Activated CD4-positive, alpha-beta T cell treated with anti-CD3 and anti-CD28 coated beads, Interleukin-2, amount 10 ng/mL, durations not matched to agents 7 days and 5 days (primary cell): ENCODE measurements at regions not wholly inside any gene's neighbourhood (a gene's known extent, or its start where the extent isn't known, plus 50 kb on each side); places are given as distances from the start of the nearest gene placed in this dataset.

ENCODE experiments used
- CTCF ChIA-PET: fragments of 350-600 bp; sonication (Branson Sonifier 250); formaldehyde crosslinking; loops from one replicate; lab custom pipeline; 2021; ENCODE audit warnings: antibody characterized with exemption; lab: Charles Lee
- POLR2A ChIA-PET: fragments of 350-600 bp; sonication (Branson Sonifier 250); formaldehyde crosslinking; loops from one replicate; lab custom pipeline; 2021; ENCODE audit warnings: antibody characterized with exemption; lab: Charles Lee
- DNase-seq: peaks from one replicate; pipeline ENCODE4 v3.0.0-alpha.2; 2020
- H3K27ac Mint-ChIP-seq: one replicate; pipeline ENCODE4 v1.8.0; 2021; ENCODE audit warnings: mild to moderate bottlenecking, moderate library complexity, mixed read lengths
- H3K27me3 Mint-ChIP-seq: one replicate; pipeline ENCODE4 v1.8.0; 2021; ENCODE audit warnings: mixed read lengths
- H3K36me3 Mint-ChIP-seq: one replicate; pipeline ENCODE4 v1.8.0; 2021; ENCODE audit warnings: low read depth, mixed read lengths
- H3K4me1 Mint-ChIP-seq: one replicate; pipeline ENCODE4 v1.8.0; 2021; ENCODE audit warnings: mixed read lengths
- H3K4me3 Mint-ChIP-seq: one replicate; pipeline ENCODE4 v1.8.0; 2021; ENCODE audit warnings: mild to moderate bottlenecking, moderate library complexity, mixed read lengths
- H3K9me3 Mint-ChIP-seq: one replicate; pipeline ENCODE4 v1.8.0; 2021; ENCODE audit warnings: mixed read lengths

- H3K4me3 Mint-ChIP-seq = no peak overlapping the region
- CTCF ChIA-PET = no interaction called here
- POLR2A ChIA-PET = no interaction called here
- no peaks in the 10 kb centered on the region for H3K36me3 Mint-ChIP-seq
- H3K27me3 Mint-ChIP-seq = no peaks in the 10 kb centered on the region
- no peak overlapping the region for H3K27ac Mint-ChIP-seq
- DNase-seq = no peak
- no peaks in the 10 kb centered on the region for H3K9me3 Mint-ChIP-seq
- H3K4me1 Mint-ChIP-seq = no peaks in the 10 kb centered on the region
Observed at GRCh38 chr3:180199417-180199995, 162.8 kb upstream of the PEX5L start.

DNA sequence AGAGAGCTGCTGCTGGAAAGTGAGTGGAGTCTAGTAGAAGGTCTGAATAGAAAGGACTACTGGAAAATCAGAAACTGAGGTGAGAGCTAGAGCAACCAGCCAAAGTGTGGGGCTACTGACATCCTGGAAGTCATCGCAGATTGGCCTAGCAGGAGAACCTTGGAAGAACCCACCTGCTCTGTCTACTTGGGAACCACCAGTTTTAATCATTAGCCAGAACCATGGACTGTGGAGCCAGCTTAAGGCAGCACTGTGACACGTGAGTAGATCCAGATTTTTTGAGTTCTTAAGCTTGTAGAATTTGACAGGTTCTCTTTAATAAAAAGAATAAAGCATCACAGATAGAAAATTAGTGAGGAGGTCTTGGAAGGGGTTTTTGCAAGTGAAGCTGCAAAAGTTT is 179.1 kb upstream of the PEX5L start:
- no peaks in the 10 kb centered on the region for H3K4me1 Mint-ChIP-seq
- ChIA-PET POLR2A (no interaction called here), CTCF (interaction anchor here (0.5 kb wide), 1 partner anchor 803 kb away, joined by 3 read pairs; no protein-coding TSS in a partner anchor)
- H3K9me3 Mint-ChIP-seq = peaks cover 10% of the 10 kb centered on the region
- H3K4me3 Mint-ChIP-seq = no peak overlapping the region
- no peaks in the 10 kb centered on the region for H3K27me3 Mint-ChIP-seq
- H3K36me3 Mint-ChIP-seq = no peaks in the 10 kb centered on the region
- no peak overlapping the region for H3K27ac Mint-ChIP-seq
- DNase-seq = no peak

- Mint-ChIP-seq H3K27me3 (no peaks in the 10 kb centered on the region), H3K4me1 (no peaks in the 10 kb centered on the region), H3K9me3 (peaks cover 14% of the 10 kb centered on the region), H3K4me3 (no peak overlapping the region), H3K27ac (no peak overlapping the region), H3K36me3 (no peaks in the 10 kb centered on the region)
- POLR2A ChIA-PET = no interaction called here
- CTCF ChIA-PET = no interaction called here
- DNase-seq = no peak
Observed at GRCh38 chr3:180223268-180223667, 186.5 kb upstream of the PEX5L start.

GRCh38 chr3:180229113-180229512 is 192.4 kb upstream of the PEX5L start:
- CTCF ChIA-PET = no interaction called here
- Mint-ChIP-seq H3K4me3 (no peak overlapping the region), H3K27me3 (no peaks in the 10 kb centered on the region), H3K4me1 (no peaks in the 10 kb centered on the region), H3K36me3 (no peaks in the 10 kb centered on the region), H3K9me3 (peaks cover 28% of the 10 kb centered on the region), H3K27ac (no peak overlapping the region)
- DNase-seq = no peak
- POLR2A ChIA-PET = no interaction called here

DNA sequence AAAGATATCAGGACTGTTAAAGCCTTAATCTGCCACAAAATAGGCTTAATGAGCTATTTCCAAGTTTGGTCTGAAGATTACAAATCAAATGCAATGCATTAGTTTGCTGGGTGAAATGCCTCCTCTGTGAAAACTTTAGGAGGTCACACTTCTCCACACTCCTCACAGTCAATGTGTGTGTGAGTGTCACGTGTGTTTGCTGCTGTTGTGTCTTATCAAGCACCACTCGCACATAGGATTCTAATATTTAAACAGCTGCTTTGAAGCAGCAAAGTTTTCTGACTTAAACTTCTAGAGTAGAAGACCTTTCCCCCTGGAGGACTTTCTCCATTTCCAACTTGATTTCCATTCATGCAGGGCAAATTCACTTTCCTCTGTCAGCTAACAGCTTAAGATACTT is 203.2 kb upstream of the PEX5L start:
- Mint-ChIP-seq H3K4me1 (no peaks in the 10 kb centered on the region), H3K27me3 (no peaks in the 10 kb centered on the region), H3K27ac (no peak overlapping the region), H3K36me3 (no peaks in the 10 kb centered on the region), H3K9me3 (peaks cover 7% of the 10 kb centered on the region), H3K4me3 (no peak overlapping the region)
- DNase-seq = no peak
- ChIA-PET POLR2A (no interaction called here), CTCF (no interaction called here)

- H3K9me3 Mint-ChIP-seq = no peaks in the 10 kb centered on the region
- H3K4me3 Mint-ChIP-seq = no peak overlapping the region
- POLR2A ChIA-PET = no interaction called here
- no peaks in the 10 kb centered on the region for H3K36me3 Mint-ChIP-seq
- H3K4me1 Mint-ChIP-seq = no peaks in the 10 kb centered on the region
- no peak overlapping the region for H3K27ac Mint-ChIP-seq
- no peaks in the 10 kb centered on the region for H3K27me3 Mint-ChIP-seq
- no peak for DNase-seq
- CTCF ChIA-PET = no interaction called here
Observed at GRCh38 chr3:180246688-180247195, 210.0 kb upstream of the PEX5L start.

DNA sequence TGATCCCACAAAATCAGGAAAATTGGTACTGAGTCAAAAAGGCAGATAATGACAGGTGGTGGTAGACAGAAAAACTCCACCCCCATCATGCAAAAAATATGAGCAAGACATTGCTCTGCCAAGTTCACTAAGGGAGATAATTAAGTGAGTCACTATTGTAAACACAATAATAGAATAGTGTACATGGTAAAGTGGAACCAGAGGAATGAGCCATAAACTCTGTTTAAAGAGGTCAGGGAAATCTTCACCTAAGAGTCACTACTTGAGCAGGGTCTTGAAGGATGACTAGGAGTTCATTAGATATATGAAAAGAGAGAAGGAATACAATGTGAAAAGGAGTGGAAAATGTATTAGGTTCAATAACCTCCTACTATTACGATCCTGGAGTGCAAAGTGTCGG is 213.4 kb upstream of the PEX5L start:
- Mint-ChIP-seq H3K4me1 (no peaks in the 10 kb centered on the region), H3K27me3 (no peaks in the 10 kb centered on the region), H3K27ac (no peak overlapping the region), H3K9me3 (no peaks in the 10 kb centered on the region), H3K36me3 (no peaks in the 10 kb centered on the region), H3K4me3 (no peak overlapping the region)
- ChIA-PET POLR2A (no interaction called here), CTCF (no interaction called here)
- DNase-seq = no peak

DNA sequence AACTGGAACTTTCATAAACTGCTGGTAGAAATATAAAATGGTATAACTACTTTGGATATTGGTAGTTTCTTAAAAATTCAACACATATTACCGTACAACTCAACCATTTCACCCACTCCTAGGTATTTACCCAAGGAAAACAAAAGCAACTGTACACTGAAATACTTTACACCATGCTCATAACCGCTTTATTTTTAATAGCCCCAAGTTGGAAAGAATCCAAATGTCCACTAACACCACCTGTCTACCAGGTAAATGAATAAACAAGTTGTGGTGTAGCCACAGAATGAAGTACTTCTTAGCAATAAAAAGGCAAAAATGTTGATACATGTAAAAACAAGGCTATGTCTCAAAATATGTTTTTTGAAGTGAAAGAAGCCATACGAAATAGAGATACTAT is 215.9 kb upstream of the PEX5L start:
- no peaks in the 10 kb centered on the region for H3K36me3 Mint-ChIP-seq
- H3K4me1 Mint-ChIP-seq = no peaks in the 10 kb centered on the region
- no peaks in the 10 kb centered on the region for H3K27me3 Mint-ChIP-seq
- no peaks in the 10 kb centered on the region for H3K9me3 Mint-ChIP-seq
- H3K4me3 Mint-ChIP-seq = no peak overlapping the region
- DNase-seq = no peak
- POLR2A ChIA-PET = no interaction called here
- H3K27ac Mint-ChIP-seq = no peak overlapping the region
- CTCF ChIA-PET = no interaction called here

- ChIA-PET POLR2A (no interaction called here), CTCF (no interaction called here)
- no peaks in the 10 kb centered on the region for H3K4me1 Mint-ChIP-seq
- no peak for DNase-seq
- H3K4me3 Mint-ChIP-seq = no peak overlapping the region
- no peaks in the 10 kb centered on the region for H3K27me3 Mint-ChIP-seq
- no peak overlapping the region for H3K27ac Mint-ChIP-seq
- H3K36me3 Mint-ChIP-seq = no peaks in the 10 kb centered on the region
- H3K9me3 Mint-ChIP-seq = no peaks in the 10 kb centered on the region
Observed at GRCh38 chr3:180253283-180253682, 216.5 kb upstream of the PEX5L start.

DNA sequence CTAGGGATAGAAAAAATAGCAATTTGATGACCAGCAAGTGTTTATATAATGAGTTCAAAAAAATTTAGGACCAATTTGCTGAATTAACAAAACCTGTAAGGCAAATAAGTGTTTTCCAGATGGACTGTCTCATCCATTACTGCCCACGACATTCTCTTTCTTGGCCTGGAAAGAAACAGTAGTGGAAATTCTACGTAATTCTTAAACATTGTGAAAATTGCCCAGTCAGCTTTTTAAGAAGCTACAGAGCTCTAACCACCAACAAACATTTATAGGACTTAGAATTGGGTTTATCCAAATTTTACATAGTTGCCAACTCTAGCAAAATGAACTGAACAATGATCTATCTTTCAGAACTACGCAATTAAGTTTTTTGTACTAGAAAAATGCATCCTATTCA is 227.7 kb upstream of the PEX5L start:
- peaks cover 9% of the 10 kb centered on the region for H3K9me3 Mint-ChIP-seq
- POLR2A ChIA-PET = no interaction called here
- peaks cover 18% of the 10 kb centered on the region for H3K4me1 Mint-ChIP-seq
- CTCF ChIA-PET = no interaction called here
- no peaks in the 10 kb centered on the region for H3K36me3 Mint-ChIP-seq
- peaks cover 1% of the 10 kb centered on the region for H3K27me3 Mint-ChIP-seq
- no peak overlapping the region for H3K4me3 Mint-ChIP-seq
- no peak for DNase-seq
- H3K27ac Mint-ChIP-seq = no peak overlapping the region

DNA sequence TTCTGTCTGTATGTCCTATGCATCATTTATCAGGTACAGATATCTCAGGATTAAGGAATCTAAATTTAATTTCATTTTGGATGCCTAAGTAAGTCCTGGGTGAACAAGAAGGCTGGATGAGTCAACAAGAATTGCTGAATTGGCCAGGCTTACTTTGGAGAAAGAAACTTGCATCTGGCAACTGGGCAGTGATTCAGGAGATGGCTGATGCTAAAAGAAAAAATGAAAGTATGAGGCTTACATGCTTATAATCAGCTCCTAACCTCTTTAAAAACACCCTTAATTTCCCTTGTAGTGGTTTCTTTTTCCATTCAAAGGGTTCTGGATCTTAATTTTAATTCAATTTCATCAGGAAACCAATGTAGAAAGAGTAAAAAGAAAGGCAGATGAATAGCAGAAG is 228.8 kb upstream of the PEX5L start:
- H3K27ac Mint-ChIP-seq = no peak overlapping the region
- H3K27me3 Mint-ChIP-seq = no peaks in the 10 kb centered on the region
- CTCF ChIA-PET = no interaction called here
- H3K9me3 Mint-ChIP-seq = peaks cover 11% of the 10 kb centered on the region
- H3K4me3 Mint-ChIP-seq = no peak overlapping the region
- H3K36me3 Mint-ChIP-seq = no peaks in the 10 kb centered on the region
- peaks cover 18% of the 10 kb centered on the region for H3K4me1 Mint-ChIP-seq
- POLR2A ChIA-PET = no interaction called here
- no peak for DNase-seq

DNA sequence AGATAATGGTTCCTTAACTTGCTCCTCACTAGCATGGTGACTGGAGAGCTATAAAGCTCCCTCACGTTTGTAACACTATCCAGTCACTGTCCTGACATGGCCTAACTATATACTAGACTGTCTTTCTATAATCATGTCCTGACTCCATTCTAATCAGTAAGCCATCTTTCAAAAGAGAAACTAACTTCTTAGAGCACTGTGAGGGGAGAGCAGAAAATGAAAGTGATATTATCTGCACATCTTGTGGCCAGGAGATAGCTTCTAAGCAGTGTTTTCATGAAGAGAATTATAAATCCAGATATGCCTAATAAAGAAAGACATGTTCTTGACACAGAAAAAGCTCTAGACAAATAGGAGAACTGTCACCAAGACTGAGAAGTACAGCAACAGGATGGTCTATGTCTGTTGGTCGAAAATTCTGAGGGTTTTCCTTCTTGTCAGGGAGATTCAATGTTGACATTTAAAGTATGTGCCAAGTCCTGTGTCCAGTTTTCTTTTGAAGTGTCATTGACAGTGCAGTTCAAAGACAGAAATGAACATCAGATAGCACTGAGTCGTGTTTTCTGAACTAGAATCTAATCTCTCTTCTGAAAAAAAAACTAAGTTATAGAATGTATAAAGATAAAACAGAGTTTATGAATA is 230.6 kb upstream of the PEX5L start:
- ChIA-PET CTCF (no interaction called here), POLR2A (no interaction called here)
- peaks cover 2% of the 10 kb centered on the region for H3K27me3 Mint-ChIP-seq
- DNase-seq = no peak
- H3K9me3 Mint-ChIP-seq = peaks cover 10% of the 10 kb centered on the region
- peaks cover 18% of the 10 kb centered on the region for H3K4me1 Mint-ChIP-seq
- no peak overlapping the region for H3K4me3 Mint-ChIP-seq
- peak overlapping the region; percentile 37 for H3K27ac Mint-ChIP-seq
- no peaks in the 10 kb centered on the region for H3K36me3 Mint-ChIP-seq

DNA sequence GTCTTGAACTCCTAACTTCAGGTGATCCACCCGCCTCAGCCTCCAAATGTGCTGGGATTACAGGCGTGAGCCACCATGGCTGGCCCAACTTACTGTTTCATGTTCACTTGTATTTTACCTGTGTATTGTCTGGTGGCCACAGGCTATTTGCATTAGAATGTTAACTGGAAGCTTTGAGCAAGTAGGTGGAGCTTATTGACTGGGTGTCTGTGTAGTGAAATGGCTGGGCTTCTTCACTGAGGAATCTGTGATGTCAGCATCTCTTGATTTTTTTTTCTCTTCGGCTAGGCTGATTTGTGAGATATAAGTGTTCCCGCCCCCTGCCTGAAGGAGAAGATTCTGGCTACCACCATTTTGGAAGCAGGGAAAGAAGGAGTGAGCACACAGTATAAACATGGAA is 237.8 kb upstream of the PEX5L start:
- no peaks in the 10 kb centered on the region for H3K36me3 Mint-ChIP-seq
- H3K4me3 Mint-ChIP-seq = no peak overlapping the region
- CTCF ChIA-PET = no interaction called here
- no peak overlapping the region for H3K27ac Mint-ChIP-seq
- POLR2A ChIA-PET = no interaction called here
- H3K4me1 Mint-ChIP-seq = no peaks in the 10 kb centered on the region
- no peak for DNase-seq
- peaks cover 9% of the 10 kb centered on the region for H3K9me3 Mint-ChIP-seq
- peaks cover 2% of the 10 kb centered on the region for H3K27me3 Mint-ChIP-seq

- H3K4me1 Mint-ChIP-seq = no peaks in the 10 kb centered on the region
- H3K27ac Mint-ChIP-seq = no peak overlapping the region
- H3K9me3 Mint-ChIP-seq = peaks cover 5% of the 10 kb centered on the region
- ChIA-PET CTCF (no interaction called here), POLR2A (no interaction called here)
- H3K4me3 Mint-ChIP-seq = no peak overlapping the region
- DNase-seq = no peak
- H3K36me3 Mint-ChIP-seq = no peaks in the 10 kb centered on the region
- peaks cover 2% of the 10 kb centered on the region for H3K27me3 Mint-ChIP-seq
Observed at GRCh38 chr3:180275176-180275575, 238.4 kb upstream of the PEX5L start.
